Endodermal cell (in vitro differentiated cells): ENCODE measurements at regions not wholly inside any gene's neighbourhood (a gene's known extent, or its start where the extent isn't known, plus 50 kb on each side); places are given as distances from the start of the nearest gene placed in this dataset.
"Not testable (repeated sequence)": the region's sequence is repeated elsewhere in the genome, so short reads cannot be mapped to it uniquely, and the experiment has no call there.

ENCODE experiments used
- DNase-seq: peaks from one replicate; pipeline ENCODE4 v3.0.0-alpha.2; 2017
- H3K27ac ChIP-seq: 2 replicates; pipeline ENCODE4 v1.5.1; 2013; ENCODE audit warnings: mild to moderate bottlenecking, low read depth, low read length, moderate library complexity
- H3K27me3 ChIP-seq: 2 replicates; pipeline ENCODE4 v1.6.1; 2013; ENCODE audit warnings: mild to moderate bottlenecking, low read length, moderate library complexity; ENCODE audit not compliant: insufficient read depth, control insufficient read depth, poor library complexity, severe bottlenecking
- H3K36me3 ChIP-seq: 2 replicates; pipeline ENCODE4 v1.7.0; 2013; ENCODE audit warnings: mild to moderate bottlenecking, low read length, moderate library complexity; ENCODE audit not compliant: control insufficient read depth, insufficient read depth
- H3K4me1 ChIP-seq: one replicate; pipeline ENCODE4 v1.7.0; 2013; ENCODE audit warnings: low read length; ENCODE audit not compliant: control insufficient read depth, insufficient read depth
- H3K4me3 ChIP-seq: 2 replicates; pipeline ENCODE4 v1.5.1; 2013; ENCODE audit warnings: mild to moderate bottlenecking, low read length, moderate library complexity
- H3K9ac ChIP-seq: 2 replicates; pipeline ENCODE4 v1.6.1; 2013; ENCODE audit warnings: mild to moderate bottlenecking, low read length, moderate library complexity; ENCODE audit not compliant: poor library complexity, severe bottlenecking; ENCODE audit errors: extremely low read depth
- H3K9me3 ChIP-seq: 2 replicates; pipeline ENCODE4 v1.6.1; 2013; ENCODE audit warnings: mild to moderate bottlenecking, low read length, moderate library complexity; ENCODE audit not compliant: control insufficient read depth
- H3K27ac Mint-ChIP-seq: 2 replicates; pipeline ENCODE4 v1.8.0; 2020; ENCODE audit warnings: mixed read lengths
- H3K27me3 Mint-ChIP-seq: 2 replicates; pipeline ENCODE4 v1.8.0; 2021; ENCODE audit warnings: mild to moderate bottlenecking, mixed read lengths; ENCODE audit not compliant: insufficient read depth
- H3K36me3 Mint-ChIP-seq: 2 replicates; pipeline ENCODE4 v1.8.0; 2020; ENCODE audit warnings: low read depth, mixed read lengths
- H3K4me1 Mint-ChIP-seq: 2 replicates; pipeline ENCODE4 v1.8.0; 2020; ENCODE audit warnings: mixed read lengths
- H3K4me3 Mint-ChIP-seq: 2 replicates; pipeline ENCODE4 v1.8.0; 2020; ENCODE audit warnings: mild to moderate bottlenecking, moderate library complexity, mixed read lengths
- H3K9me3 Mint-ChIP-seq: 2 replicates; pipeline ENCODE4 v1.8.0; 2020; ENCODE audit warnings: mild to moderate bottlenecking, mixed read lengths
- WGBS, 2 experiments: methylation state at CpG; one replicate each; pipeline versions ENCODE4 v1.1.5 to v1.1.7; 2013; ENCODE audit warnings: missing lambda C conversion rate in 2 of 2, mixed read lengths in 1 of 2; ENCODE audit not compliant: insufficient coverage in 1 of 2, insufficient read length in 1 of 2; 5-methylcytosine and 5-hydroxymethylcytosine counted together
- TF ChIP-seq, protein P1 (sequence below): fragments of 200-600 bp; sonication (generic); conservative IDR thresholded peaks from 2 replicates; pipeline ENCODE4 v1.5.0; 2021; ENCODE audit warnings: antibody characterized with exemption, mild to moderate bottlenecking

DNA sequence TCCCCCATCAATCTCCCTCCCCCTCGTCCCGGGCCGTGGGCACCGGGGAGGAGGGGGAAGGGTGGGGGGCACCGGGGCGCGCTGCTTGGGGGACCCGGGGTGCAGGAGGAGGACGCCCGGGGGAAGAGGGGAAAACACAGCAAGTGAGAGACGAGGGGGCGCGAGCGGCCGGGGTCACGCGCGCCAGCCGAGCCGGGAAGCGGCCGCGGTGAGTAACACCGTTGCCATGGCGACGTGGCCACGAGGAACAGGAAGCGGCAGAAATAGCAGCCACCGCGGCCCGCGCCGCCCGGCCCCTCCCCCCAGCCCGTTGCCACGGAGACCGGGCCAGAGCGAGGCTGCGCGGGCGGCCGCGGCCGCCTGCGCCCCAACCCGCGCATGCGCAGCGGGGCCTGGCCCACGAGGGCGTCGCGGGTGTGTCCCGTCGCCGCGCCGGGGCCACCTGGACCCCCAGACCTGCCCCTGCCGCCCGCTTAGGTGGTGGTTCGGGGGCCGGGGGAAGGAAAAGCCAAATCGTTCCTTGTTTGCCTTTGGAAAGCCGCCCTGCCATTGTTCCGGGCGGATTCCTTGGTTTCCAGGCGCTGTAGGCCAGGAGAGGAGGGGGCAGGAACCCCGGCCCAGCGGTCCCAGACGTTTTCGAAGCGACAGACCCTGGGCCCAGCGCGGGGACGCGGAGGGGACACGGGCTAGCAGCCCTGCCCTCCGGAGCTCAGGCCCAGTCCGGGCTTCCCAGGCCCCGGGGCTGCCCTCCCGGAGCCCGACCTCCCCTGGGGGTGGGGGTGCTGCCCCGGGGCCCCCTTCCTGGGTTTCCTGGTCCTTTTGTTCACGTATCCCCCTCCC, 207.1 kb downstream of the C9orf50 start:
- no peaks in the 10 kb centered on the region for H3K27me3 ChIP-seq
- Mint-ChIP-seq H3K9me3 (peaks cover 8% of the 10 kb centered on the region), H3K27me3 (peaks cover 2% of the 10 kb centered on the region), H3K27ac (peak overlapping the region; percentile 94), H3K4me3 (peak overlapping the region; percentile 58), H3K4me1 (peaks cover 20% of the 10 kb centered on the region), H3K36me3 (peaks cover 4% of the 10 kb centered on the region)
- peak; percentile 98 for DNase-seq
- no peaks in the 10 kb centered on the region for H3K9me3 ChIP-seq
- peak overlapping the region; percentile 99 for H3K27ac ChIP-seq
- TF ChIP-seq, protein P1, sequence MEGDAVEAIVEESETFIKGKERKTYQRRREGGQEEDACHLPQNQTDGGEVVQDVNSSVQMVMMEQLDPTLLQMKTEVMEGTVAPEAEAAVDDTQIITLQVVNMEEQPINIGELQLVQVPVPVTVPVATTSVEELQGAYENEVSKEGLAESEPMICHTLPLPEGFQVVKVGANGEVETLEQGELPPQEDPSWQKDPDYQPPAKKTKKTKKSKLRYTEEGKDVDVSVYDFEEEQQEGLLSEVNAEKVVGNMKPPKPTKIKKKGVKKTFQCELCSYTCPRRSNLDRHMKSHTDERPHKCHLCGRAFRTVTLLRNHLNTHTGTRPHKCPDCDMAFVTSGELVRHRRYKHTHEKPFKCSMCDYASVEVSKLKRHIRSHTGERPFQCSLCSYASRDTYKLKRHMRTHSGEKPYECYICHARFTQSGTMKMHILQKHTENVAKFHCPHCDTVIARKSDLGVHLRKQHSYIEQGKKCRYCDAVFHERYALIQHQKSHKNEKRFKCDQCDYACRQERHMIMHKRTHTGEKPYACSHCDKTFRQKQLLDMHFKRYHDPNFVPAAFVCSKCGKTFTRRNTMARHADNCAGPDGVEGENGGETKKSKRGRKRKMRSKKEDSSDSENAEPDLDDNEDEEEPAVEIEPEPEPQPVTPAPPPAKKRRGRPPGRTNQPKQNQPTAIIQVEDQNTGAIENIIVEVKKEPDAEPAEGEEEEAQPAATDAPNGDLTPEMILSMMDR, result no peak
- H3K36me3 ChIP-seq, result no peaks in the 10 kb centered on the region
- H3K9ac ChIP-seq, result peak overlapping the region; percentile 82
- WGBS, 2 experiments, result 1 to 4% methylated on average over 31 to 84 of the region's 84 CpGs
- peaks cover 8% of the 10 kb centered on the region for H3K4me1 ChIP-seq
- H3K4me3 ChIP-seq, result peak overlapping the region; percentile 71

DNA sequence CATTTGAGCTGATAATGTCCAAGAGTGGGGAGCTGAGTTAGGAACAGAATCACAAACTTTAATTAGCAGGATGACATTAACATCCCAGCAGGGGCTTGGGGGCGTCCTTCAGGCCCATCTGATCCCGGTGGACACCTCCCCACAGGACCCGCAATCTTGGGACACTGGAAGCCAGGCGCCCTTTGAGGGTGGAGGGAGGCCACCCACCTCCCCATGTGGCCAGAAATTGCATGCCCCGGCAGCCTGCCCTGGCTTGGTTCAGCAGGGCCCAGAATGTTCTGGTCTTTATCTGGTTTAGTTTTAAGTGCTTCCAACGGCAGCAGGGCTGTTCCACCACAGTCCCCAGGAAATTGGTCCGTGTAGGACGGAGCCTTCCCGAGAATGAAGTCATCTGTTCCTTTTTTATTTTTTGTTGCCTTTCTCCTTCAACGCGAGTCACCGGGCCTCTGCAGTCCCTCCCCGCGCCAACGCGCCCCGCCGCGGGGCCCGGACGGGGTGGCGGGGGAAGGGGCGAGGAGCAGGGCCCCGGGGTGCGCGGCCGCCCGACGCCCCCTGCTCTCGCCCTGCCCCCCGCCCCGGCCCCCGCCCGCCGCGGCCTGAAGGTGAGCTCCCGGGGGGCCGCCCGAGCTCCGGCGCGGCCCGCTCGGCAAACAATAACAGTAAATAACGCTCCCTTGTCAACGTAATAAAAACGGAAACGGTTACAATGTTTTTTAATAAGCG, 207.9 kb downstream of the C9orf50 start:
- 12 to 19% methylated on average over 3 to 49 of the region's 49 CpGs for WGBS, 2 experiments
- peak; percentile 75 for DNase-seq
- Mint-ChIP-seq H3K4me3 (peak overlapping the region; percentile 58), H3K4me1 (peaks cover 20% of the 10 kb centered on the region), H3K36me3 (peaks cover 4% of the 10 kb centered on the region), H3K27me3 (peaks cover 2% of the 10 kb centered on the region), H3K27ac (peak overlapping the region; percentile 94), H3K9me3 (peaks cover 8% of the 10 kb centered on the region)
- peak overlapping the region; percentile 66 for H3K4me3 ChIP-seq
- peaks cover 8% of the 10 kb centered on the region for H3K4me1 ChIP-seq
- H3K27ac ChIP-seq, result peak overlapping the region; percentile 99
- H3K9ac ChIP-seq, result peak overlapping the region; percentile 80
- TF ChIP-seq, protein P1, result no peak
- H3K27me3 ChIP-seq, result no peaks in the 10 kb centered on the region
- no peaks in the 10 kb centered on the region for H3K36me3 ChIP-seq
- no peaks in the 10 kb centered on the region for H3K9me3 ChIP-seq

DNA sequence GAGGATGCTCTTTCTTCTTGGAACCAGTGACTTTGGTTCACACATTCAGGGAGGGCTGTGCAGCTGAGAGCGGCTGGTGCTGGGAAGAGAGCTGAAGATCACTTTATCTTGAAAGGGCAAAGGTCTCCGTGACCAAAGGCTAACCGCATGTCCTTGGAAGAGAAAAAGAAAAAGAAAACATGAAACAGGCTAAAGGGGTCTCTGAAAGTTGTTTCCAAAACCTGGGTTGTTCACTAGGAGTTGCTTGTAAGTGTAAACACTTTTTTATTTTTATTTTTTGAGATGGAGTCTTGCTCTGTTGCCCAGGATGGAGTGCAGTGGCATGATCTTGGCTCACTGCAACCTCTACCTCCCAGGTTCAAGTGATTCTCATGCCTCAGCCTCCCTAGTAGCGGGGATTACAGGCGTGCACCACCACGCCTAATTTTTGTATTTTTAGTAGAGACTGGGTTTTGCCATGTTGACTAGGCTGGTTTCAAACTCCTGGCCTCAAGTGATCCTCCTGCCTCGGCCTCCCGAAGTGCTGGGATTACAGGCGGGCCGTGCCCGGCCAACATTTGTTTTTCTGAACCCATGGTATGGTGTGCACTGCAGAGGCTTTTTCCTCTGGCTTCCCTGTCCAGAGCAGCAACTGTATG, 208.6 kb downstream of the C9orf50 start:
- H3K4me3 Mint-ChIP-seq, result peak overlapping the region; percentile 58
- H3K27me3 ChIP-seq, DNase-seq, H3K9me3 Mint-ChIP-seq, H3K4me1 ChIP-seq, H3K27me3 Mint-ChIP-seq, H3K4me3 ChIP-seq, H3K36me3 Mint-ChIP-seq, H3K36me3 ChIP-seq, H3K9me3 ChIP-seq: not testable (repeated sequence)
- H3K9ac ChIP-seq, result peak overlapping the region; percentile 80
- WGBS, 2 experiments, result 94 to 99% methylated on average over 11 of the region's 11 CpGs
- peaks cover 17% of the 10 kb centered on the region for H3K4me1 Mint-ChIP-seq
- peak overlapping the region; percentile 99 for H3K27ac ChIP-seq
- peak overlapping the region; percentile 94 for H3K27ac Mint-ChIP-seq
